Pancreas (tissue), 10 donors: ENCODE measurements at regions not wholly inside any gene's neighbourhood (a gene's known extent, or its start where the extent isn't known, plus 50 kb on each side); places are given as distances from the start of the nearest gene placed in this dataset.

Experiments
- ATAC-seq, 4 donors: fragments of 200-7000 bp; cut with Tn5 transposase; one replicate each; pipeline versions ENCODE4 v1.8.0 to v1.9.1; 2020; ENCODE audit warnings: mild to moderate bottlenecking in 4 of 4, moderate library complexity in 4 of 4
- DNase-seq, 6 donors: peaks; one replicate each; pipeline ENCODE4 v3.0.0-alpha.2; 2020
- FAIRE-seq: peaks from 2 replicates; lab custom pipeline; 2012; peaks lifted over from hg19 to GRCh38; lab: Jason Lieb, UNC
- H3K27ac ChIP-seq, 4 donors: fragments of 200-600 bp; sonication (generic); 1 replicate in 3 of 4; 2 replicates in 1 of 4; pipeline versions ENCODE4 v1.5.0 to v1.8.0; 2020
- H3K27me3 ChIP-seq, 4 donors: fragments of 200-600 bp; one replicate each; pipeline ENCODE4 v1.8.0; 2021
- H3K36me3 ChIP-seq, 3 donors: fragments of 200-600 bp; sonication (generic) in 1 of 3; one replicate each; pipeline versions ENCODE4 v1.5.0 to v1.8.0; 2020 to 2021
- H3K4me1 ChIP-seq, 3 donors: fragments of 200-600 bp; one replicate each; pipeline ENCODE4 v1.8.0; 2021
- H3K4me3 ChIP-seq, 4 donors: fragments of 200-600 bp; sonication (generic) in 2 of 4; one replicate each; pipeline versions ENCODE4 v1.5.0 to v1.8.0; 2020 to 2021
- H3K9me3 ChIP-seq, 4 donors: fragments of 200-600 bp; one replicate each; pipeline ENCODE4 v1.8.0; 2021
- WGBS, 2 donors: extraction: QIAGEN DNeasy Blood & Tissue Kit; methylation state at CpG; one replicate each; pipeline ENCODE4 v1.1.7; 2013; 5-methylcytosine and 5-hydroxymethylcytosine counted together
- intact Hi-C, 3 donors: fragments of 100-400 bp; cut with DNase I; formaldehyde crosslinking; loops; one replicate each; pipeline versions ENCODE4 v1.11.1 to v1.14.2; 2022
- TF ChIP-seq, protein P1 (sequence below), 4 donors: fragments of 200-600 bp; sonication (generic) in 3 of 4; IDR thresholded peaks; one replicate each; pipeline versions ENCODE4 v1.5.0 to v1.8.0; 2021; ENCODE audit warnings: antibody characterized with exemption in 4 of 4
- donor health status: healthy with polysubstance abuse.
- donor health status: DM: no; HTN: no; CAD: no; lungs with moderate emphysema.
- donor health status: DM: no; HTN: no; CAD: no.
- donor health status: control.
- donor health status: control.
- donor health status: Bipolar disorder and iron deficiency.
- donor health status: DM: yes; HTN: yes; CAD: no.
- donor health status: DM: no; HTN: no; CAD: no.
- donor health status: DM: no; HTN: no; CAD: no.
- donor health status: DM: yes; HTN: yes; CAD: no.

GRCh38 chr16:35258381-35258780 lies 1799.0 kb downstream of the TP53TG3F start:
- no peak overlapping the region for H3K4me3 ChIP-seq
- intact Hi-C loops = no loop called here
- no peaks in the 10 kb centered on the region for H3K27me3 ChIP-seq
- TF ChIP-seq, protein P1, sequence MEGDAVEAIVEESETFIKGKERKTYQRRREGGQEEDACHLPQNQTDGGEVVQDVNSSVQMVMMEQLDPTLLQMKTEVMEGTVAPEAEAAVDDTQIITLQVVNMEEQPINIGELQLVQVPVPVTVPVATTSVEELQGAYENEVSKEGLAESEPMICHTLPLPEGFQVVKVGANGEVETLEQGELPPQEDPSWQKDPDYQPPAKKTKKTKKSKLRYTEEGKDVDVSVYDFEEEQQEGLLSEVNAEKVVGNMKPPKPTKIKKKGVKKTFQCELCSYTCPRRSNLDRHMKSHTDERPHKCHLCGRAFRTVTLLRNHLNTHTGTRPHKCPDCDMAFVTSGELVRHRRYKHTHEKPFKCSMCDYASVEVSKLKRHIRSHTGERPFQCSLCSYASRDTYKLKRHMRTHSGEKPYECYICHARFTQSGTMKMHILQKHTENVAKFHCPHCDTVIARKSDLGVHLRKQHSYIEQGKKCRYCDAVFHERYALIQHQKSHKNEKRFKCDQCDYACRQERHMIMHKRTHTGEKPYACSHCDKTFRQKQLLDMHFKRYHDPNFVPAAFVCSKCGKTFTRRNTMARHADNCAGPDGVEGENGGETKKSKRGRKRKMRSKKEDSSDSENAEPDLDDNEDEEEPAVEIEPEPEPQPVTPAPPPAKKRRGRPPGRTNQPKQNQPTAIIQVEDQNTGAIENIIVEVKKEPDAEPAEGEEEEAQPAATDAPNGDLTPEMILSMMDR (IDR thresholded peaks at IDR 0.05) = no peak
- H3K9me3 ChIP-seq = no peaks in the 10 kb centered on the region
- no peak for FAIRE-seq
- no peak for ATAC-seq
- no peak for DNase-seq
- no peak overlapping the region for H3K27ac ChIP-seq
- no peaks in the 10 kb centered on the region for H3K36me3 ChIP-seq
- H3K4me1 ChIP-seq = no peaks in the 10 kb centered on the region
- WGBS, 2 donors = 48 to 50% methylated on average over 9 of the region's 9 CpGs

- FAIRE-seq (no peak), ATAC-seq (no peak), DNase-seq (no peak)
- TF ChIP-seq, protein P1 (IDR thresholded peaks at IDR 0.05) = no peak
- no peaks in the 10 kb centered on the region for H3K36me3 ChIP-seq
- H3K4me1 ChIP-seq = no peaks in the 10 kb centered on the region
- no peak overlapping the region for H3K27ac ChIP-seq
- no peak overlapping the region for H3K4me3 ChIP-seq
- H3K27me3 ChIP-seq = no peaks in the 10 kb centered on the region
- intact Hi-C loops = no loop called here
- WGBS, 2 donors = 35 to 45% methylated on average over 3 of the region's 3 CpGs
- H3K9me3 ChIP-seq = no peaks in the 10 kb centered on the region
Observed at GRCh38 chr16:35295856-35296255, 1836.4 kb downstream of the TP53TG3F start.

GRCh38 chr16:35296962-35297653 lies 1837.7 kb downstream of the TP53TG3F start:
- Histone ChIP-seq H3K4me3 (no peak overlapping the region), H3K27me3 (no peaks in the 10 kb centered on the region), H3K9me3 (no peaks in the 10 kb centered on the region), H3K27ac (no peak overlapping the region), H3K36me3 (no peaks in the 10 kb centered on the region), H3K4me1 (no peaks in the 10 kb centered on the region)
- DNase-seq (no peak), FAIRE-seq (no peak), ATAC-seq (peak in 1 of 4 donors; percentile 20)
- intact Hi-C loops = no loop called here
- TF ChIP-seq, protein P1 (IDR thresholded peaks at IDR 0.05) = no peak
- WGBS, 2 donors = 34 to 37% methylated on average over 2 of the region's 2 CpGs

- intact Hi-C loops = no loop called here
- FAIRE-seq (no peak), DNase-seq (no peak), ATAC-seq (no peak)
- Histone ChIP-seq H3K27me3 (no peaks in the 10 kb centered on the region), H3K27ac (no peak overlapping the region), H3K4me3 (no peak overlapping the region), H3K4me1 (no peaks in the 10 kb centered on the region), H3K36me3 (no peaks in the 10 kb centered on the region), H3K9me3 (no peaks in the 10 kb centered on the region)
- TF ChIP-seq, protein P1 (IDR thresholded peaks at IDR 0.05) = no peak
- 44 to 50% methylated on average over 2 of the region's 2 CpGs for WGBS, 2 donors
Observed at GRCh38 chr16:35298460-35299243, 1839.2 kb downstream of the TP53TG3F start.

GRCh38 chr16:35302859-35303258 lies 1843.4 kb downstream of the TP53TG3F start:
- H3K9me3 ChIP-seq = no peaks in the 10 kb centered on the region
- no peak overlapping the region for H3K4me3 ChIP-seq
- intact Hi-C loops = no loop called here
- 23 to 36% methylated on average over 1 of the region's 1 CpG for whole genome bisulfite sequencing, 2 donors
- no peaks in the 10 kb centered on the region for H3K4me1 ChIP-seq
- DNase-seq (no peak), ATAC-seq (no peak), FAIRE-seq (no peak)
- no peak overlapping the region for H3K27ac ChIP-seq
- no peaks in the 10 kb centered on the region for H3K36me3 ChIP-seq
- TF ChIP-seq, protein P1 (IDR thresholded peaks at IDR 0.05) = no peak
- H3K27me3 ChIP-seq = no peaks in the 10 kb centered on the region
